ENCODE measurements at regions not wholly inside any gene's neighbourhood (a gene's known extent, or its start where the extent isn't known, plus 50 kb on each side); places are given as distances from the start of the nearest gene placed in this dataset.
A peak's percentile ranks its signal among the peaks of the same experiment; 100 is the strongest.

GRCh38 chr7:114085592-114086501, 167.0 kb upstream of the PPP1R3A start:
- H3K4me1 Mint-ChIP-seq (ENCODE audit: low read depth, unreplicated experiment): peaks cover 17% of the 10 kb centered on the region
- H3K4me3 Mint-ChIP-seq (ENCODE audit: low read depth, unreplicated experiment): peak overlapping the region; percentile 94
- H3K27ac Mint-ChIP-seq (ENCODE audit: unreplicated experiment): peak overlapping the region; percentile 85
- H3K9me3 Mint-ChIP-seq (ENCODE audit: low read depth, unreplicated experiment): no peaks in the 10 kb centered on the region
- BruUV-seq (replicated peaks): no TSS peak
- H3K36me3 Mint-ChIP-seq (ENCODE audit: insufficient read depth, unreplicated experiment): peaks cover 31% of the 10 kb centered on the region
- DNase-seq: peak; percentile 81
- intact Hi-C loops (cut with micrococcal nuclease; ENCODE audit: unreplicated experiment): loop anchor here (10.0 kb wide), 1 partner anchor 239 kb away; no protein-coding TSS in a partner anchor
- TF ChIP-seq CTCF (IDR thresholded peaks at IDR 0.05; ENCODE audit: unreplicated experiment): no peak
- no peaks in the 10 kb centered on the region for H3K27me3 Mint-ChIP-seq (ENCODE audit: unreplicated experiment)
- CTCF ChIA-PET: interaction anchor here (0.6 to 1.2 kb wide), 6 partner anchors 32 to 1766 kb away, joined by 3 to 4 read pairs (median 4); no protein-coding TSS in a partner anchor

GRCh38 chr7:114085313-114085591, 166.4 kb upstream of the PPP1R3A start:
- intact Hi-C loops (cut with micrococcal nuclease; ENCODE audit: unreplicated experiment): loop anchor here (10.0 kb wide), 1 partner anchor 240 kb away; no protein-coding TSS in a partner anchor
- Mint-ChIP-seq H3K27me3 (ENCODE audit: unreplicated experiment) (no peaks in the 10 kb centered on the region), H3K27ac (ENCODE audit: unreplicated experiment) (peak overlapping the region; percentile 85), H3K4me1 (ENCODE audit: low read depth, unreplicated experiment) (peaks cover 17% of the 10 kb centered on the region), H3K9me3 (ENCODE audit: low read depth, unreplicated experiment) (no peaks in the 10 kb centered on the region), H3K36me3 (ENCODE audit: insufficient read depth, unreplicated experiment) (peaks cover 31% of the 10 kb centered on the region), H3K4me3 (ENCODE audit: low read depth, unreplicated experiment) (peak overlapping the region; percentile 94)
- TF ChIP-seq CTCF (IDR thresholded peaks at IDR 0.05; ENCODE audit: unreplicated experiment): no peak
- no TSS peak for BruUV-seq (replicated peaks)
- CTCF ChIA-PET: interaction anchor here (0.6 to 1.2 kb wide), 5 partner anchors 58 to 1766 kb away, joined by 3 to 4 read pairs (median 3); no protein-coding TSS in a partner anchor
- no peak for DNase-seq

GRCh38 chr7:114084472-114085312, 165.9 kb upstream of the PPP1R3A start:
- H3K4me1 Mint-ChIP-seq (ENCODE audit: low read depth, unreplicated experiment): peaks cover 17% of the 10 kb centered on the region
- intact Hi-C loops (cut with micrococcal nuclease; ENCODE audit: unreplicated experiment): loop anchor here (1.0 to 10.0 kb wide), 2 partner anchors 240 to 321 kb away; no protein-coding TSS in a partner anchor
- H3K27ac Mint-ChIP-seq (ENCODE audit: unreplicated experiment): peak overlapping the region; percentile 85
- H3K36me3 Mint-ChIP-seq (ENCODE audit: insufficient read depth, unreplicated experiment): peaks cover 31% of the 10 kb centered on the region
- H3K27me3 Mint-ChIP-seq (ENCODE audit: unreplicated experiment): no peaks in the 10 kb centered on the region
- no peak for TF ChIP-seq CTCF (IDR thresholded peaks at IDR 0.05; ENCODE audit: unreplicated experiment)
- CTCF ChIA-PET: interaction anchor here (1.2 kb wide), 1 partner anchor 318 kb away, joined by 3 read pairs; no protein-coding TSS in a partner anchor
- peak; percentile 38 for DNase-seq
- no TSS peak for BruUV-seq (replicated peaks)
- H3K4me3 Mint-ChIP-seq (ENCODE audit: low read depth, unreplicated experiment): peak overlapping the region; percentile 94
- no peaks in the 10 kb centered on the region for H3K9me3 Mint-ChIP-seq (ENCODE audit: low read depth, unreplicated experiment)

- Mint-ChIP-seq H3K27me3 (ENCODE audit: unreplicated experiment) (no peaks in the 10 kb centered on the region), H3K36me3 (ENCODE audit: insufficient read depth, unreplicated experiment) (peaks cover 31% of the 10 kb centered on the region), H3K4me3 (ENCODE audit: low read depth, unreplicated experiment) (peak overlapping the region; percentile 94), H3K27ac (ENCODE audit: unreplicated experiment) (peak overlapping the region; percentile 85), H3K9me3 (ENCODE audit: low read depth, unreplicated experiment) (no peaks in the 10 kb centered on the region), H3K4me1 (ENCODE audit: low read depth, unreplicated experiment) (peaks cover 17% of the 10 kb centered on the region)
- DNase-seq: no peak
- CTCF ChIA-PET: interaction anchor here (1.2 kb wide), 1 partner anchor 318 kb away, joined by 3 read pairs; no protein-coding TSS in a partner anchor
- intact Hi-C loops (cut with micrococcal nuclease; ENCODE audit: unreplicated experiment): loop anchor here (1.0 to 10.0 kb wide), 2 partner anchors 241 to 321 kb away; no protein-coding TSS in a partner anchor
- no peak for TF ChIP-seq CTCF (IDR thresholded peaks at IDR 0.05; ENCODE audit: unreplicated experiment)
- BruUV-seq (replicated peaks): no TSS peak
These were observed 165.2 kb upstream of the PPP1R3A start for GRCh38 chr7:114084002-114084471.

All from Calu3 (cell line).